A549 (cell line): ENCODE measurements at regions not wholly inside any gene's neighbourhood (a gene's known extent, or its start where the extent isn't known, plus 50 kb on each side); places are given as distances from the start of the nearest gene placed in this dataset.

Experiments used
- ATAC-seq, 2 experiments: fragments of 200-7000 bp in 1 of 2; fragments of >200 bp in 1 of 2; cut with Nextera tagmentation in 1 of 2; cut with Tn5 transposase in 1 of 2; 3 replicates each; pipeline versions ENCODE4 v1.8.0 to v1.9.1; 2018 to 2020; ENCODE audit warnings: mild to moderate bottlenecking in 1 of 2, moderate library complexity in 1 of 2
- CTCF ChIA-PET: fragments of 300-600 bp; sonication (Branson Sonifier 250); formaldehyde crosslinking; extraction: SDS; loops from one replicate; lab custom pipeline; 2021; ENCODE audit warnings: antibody characterized with exemption, inconsistent platforms; lab: Yijun Ruan, JAX
- POLR2A ChIA-PET: fragments of 350-600 bp; formaldehyde crosslinking; extraction: SDS; loops from one replicate; lab custom pipeline; 2021; ENCODE audit warnings: antibody characterized with exemption, inconsistent platforms; lab: Yijun Ruan, JAX
- DNase-seq, 2 experiments: peaks; one replicate each; pipeline versions ENCODE4 v3.0.0 to v3.0.0-alpha.2; 2011 to 2016; ENCODE audit warnings: low read depth in 1 of 2, low spot score in 1 of 2
- FAIRE-seq: peaks from 2 replicates; lab custom pipeline; 2011; peaks lifted over from hg19 to GRCh38; lab: Jason Lieb, UNC
- H3K27ac ChIP-seq, 2 experiments: fragments of >200 bp; sonication (Bioruptor Twin); formaldehyde crosslinking; 3 replicates each; pipeline ENCODE4 v1.5.1; 2016 to 2017
- H3K4me1 ChIP-seq: fragments of >200 bp; sonication (Bioruptor Twin); formaldehyde crosslinking; 3 replicates; pipeline ENCODE4 v1.6.1; 2016
- H3K4me2 ChIP-seq: fragments of >200 bp; sonication (Bioruptor Twin); formaldehyde crosslinking; 3 replicates; pipeline ENCODE4 v1.6.1; 2016
- H3K4me3 ChIP-seq: fragments of >200 bp; sonication (Bioruptor Twin); formaldehyde crosslinking; 3 replicates; pipeline ENCODE4 v1.5.1; 2016
- H3K9me3 ChIP-seq: fragments of >200 bp; sonication (Bioruptor Twin); formaldehyde crosslinking; 3 replicates; pipeline ENCODE4 v1.6.1; 2016
- CBX2 ChIP-seq: fragments of 200-600 bp; sonication (generic); IDR thresholded peaks from 2 replicates; pipeline ENCODE4 v1.6.1; 2016; ENCODE audit warnings: low read depth, mild to moderate bottlenecking, borderline replicate concordance
- CBX8 ChIP-seq: fragments of 200-600 bp; sonication (generic); IDR thresholded peaks from 2 replicates; pipeline ENCODE4 v1.6.1; 2016
- CEBPB ChIP-seq, 2 experiments: fragments of >200 bp in 1 of 2; sonication (Bioruptor Twin) in 1 of 2; formaldehyde crosslinking in 1 of 2; IDR thresholded peaks; 2 replicates each; pipeline ENCODE4 v1.6.1; 2012 to 2016
- CHD2 ChIP-seq: fragments of 150-350 bp; IDR thresholded peaks from 2 replicates; pipeline ENCODE4 v1.6.1; 2014; ENCODE audit warnings: low read length; ENCODE audit not compliant: partially characterized antibody
- EHF ChIP-seq: fragments of 250-450 bp; sonication (Bioruptor Pico); IDR thresholded peaks from 2 replicates; pipeline ENCODE4 v1.5.0; 2020; ENCODE audit warnings: mild to moderate bottlenecking
- EP300 ChIP-seq, 2 experiments: fragments of >200 bp; sonication (Bioruptor Twin); formaldehyde crosslinking; IDR thresholded peaks; 2 replicates in 1 of 2; 3 replicates in 1 of 2; pipeline ENCODE4 v1.6.1; 2016 to 2017
- ESRRA ChIP-seq: fragments of 150-350 bp; IDR thresholded peaks from 2 replicates; pipeline ENCODE4 v1.6.1; 2014; ENCODE audit warnings: mild to moderate bottlenecking, low read length, borderline replicate concordance
- FOSB ChIP-seq: fragments of 250-450 bp; sonication (Bioruptor Pico); IDR thresholded peaks from 2 replicates; pipeline ENCODE4 v1.5.0; 2020; ENCODE audit warnings: mild to moderate bottlenecking, moderate library complexity
- FOSL2 ChIP-seq, 2 experiments: fragments of 450-650 bp in 1 of 2; fragments of >200 bp in 1 of 2; sonication (Bioruptor Twin) in 1 of 2; formaldehyde crosslinking; IDR thresholded peaks; 2 replicates each; pipeline versions ENCODE4 v1.5.0 to v1.6.1; 2016 to 2020; ENCODE audit warnings: mild to moderate bottlenecking in 1 of 2, moderate library complexity in 1 of 2
- FOXS1 ChIP-seq: fragments of 250-450 bp; sonication (Bioruptor Pico); IDR thresholded peaks from 2 replicates; pipeline ENCODE4 v1.5.0; 2020; ENCODE audit warnings: mild to moderate bottlenecking, moderate library complexity
- GATA3 ChIP-seq: IDR thresholded peaks from 2 replicates; pipeline ENCODE4 v1.6.1; 2012; ENCODE audit warnings: borderline replicate concordance
- HOXA7 ChIP-seq: fragments of 250-450 bp; sonication (Bioruptor Pico); IDR thresholded peaks from 2 replicates; pipeline ENCODE4 v1.5.0; 2020; ENCODE audit warnings: mild to moderate bottlenecking, moderate library complexity
- HOXB13 ChIP-seq: fragments of 250-450 bp; sonication (Bioruptor Pico); IDR thresholded peaks from 2 replicates; pipeline ENCODE4 v1.5.0; 2020; ENCODE audit warnings: low read depth, mild to moderate bottlenecking, moderate library complexity
- HOXB5 ChIP-seq: fragments of 250-450 bp; sonication (Bioruptor Pico); IDR thresholded peaks from 2 replicates; pipeline ENCODE4 v1.5.0; 2020; ENCODE audit warnings: mild to moderate bottlenecking, moderate library complexity
- JUNB ChIP-seq: fragments of >200 bp; sonication (Bioruptor Twin); formaldehyde crosslinking; IDR thresholded peaks from 2 replicates; pipeline ENCODE4 v1.6.1; 2016
- KDM1A ChIP-seq: fragments of 200-600 bp; sonication (generic); IDR thresholded peaks from 2 replicates; pipeline ENCODE4 v1.6.1; 2016; ENCODE audit warnings: low read depth, mild to moderate bottlenecking
- MAFK ChIP-seq: fragments of 450-650 bp; IDR thresholded peaks from 2 replicates; pipeline ENCODE4 v1.6.1; 2014; ENCODE audit not compliant: partially characterized antibody
- MYC ChIP-seq: IDR thresholded peaks from 2 replicates; pipeline ENCODE4 v1.6.1; 2012; ENCODE audit warnings: mild to moderate bottlenecking, inconsistent platforms, low read length, improper control_type of control experiment, borderline replicate concordance
- NFE2L2 ChIP-seq: fragments of 150-350 bp; conservative IDR thresholded peaks from 2 replicates; pipeline ENCODE4 v1.6.1; 2014; ENCODE audit warnings: low read length
- NPAS2 ChIP-seq: fragments of 250-450 bp; sonication (Bioruptor Pico); IDR thresholded peaks from 2 replicates; pipeline ENCODE4 v1.8.0; 2022; ENCODE audit warnings: mild to moderate bottlenecking, moderate library complexity, borderline replicate concordance
- NR3C1 ChIP-seq: fragments of >200 bp; sonication (Bioruptor Twin); formaldehyde crosslinking; IDR thresholded peaks from 3 replicates; pipeline ENCODE4 v1.6.1; 2017
- POLR2A ChIP-seq: IDR thresholded peaks from 2 replicates; pipeline ENCODE4 v1.6.1; 2012; ENCODE audit warnings: mild to moderate bottlenecking, low read length
- POLR2AphosphoS2 ChIP-seq: conservative IDR thresholded peaks from 2 replicates; pipeline ENCODE4 v1.6.1; 2012; ENCODE audit warnings: low read length, improper control_type of control experiment, inconsistent platforms
- RAD21 ChIP-seq, 2 experiments: fragments of >200 bp in 1 of 2; sonication (Bioruptor Twin) in 1 of 2; formaldehyde crosslinking in 1 of 2; IDR thresholded peaks in 1 of 2; conservative IDR thresholded peaks in 1 of 2; 2 replicates in 1 of 2; 3 replicates in 1 of 2; pipeline ENCODE4 v1.6.1; 2012 to 2018; ENCODE audit warnings: inconsistent platforms in 1 of 2
- RFX5 ChIP-seq: fragments of 450-650 bp; IDR thresholded peaks from 2 replicates; pipeline ENCODE4 v1.7.1; 2014; ENCODE audit warnings: antibody characterized with exemption, mild to moderate bottlenecking, moderate library complexity
- RNF2 ChIP-seq: fragments of 200-600 bp; sonication (generic); IDR thresholded peaks from 2 replicates; pipeline ENCODE4 v1.6.1; 2016; ENCODE audit warnings: low read depth, mild to moderate bottlenecking, antibody characterized with exemption, moderate library complexity, borderline replicate concordance
- TFCP2L1 ChIP-seq: fragments of 250-450 bp; sonication (Bioruptor Pico); IDR thresholded peaks from 2 replicates; pipeline ENCODE4 v1.5.0; 2021; ENCODE audit warnings: mild to moderate bottlenecking
- ZC3H11A ChIP-seq: fragments of 450-650 bp; IDR thresholded peaks from 2 replicates; pipeline ENCODE4 v1.6.1; 2014; ENCODE audit warnings: antibody characterized with exemption, mild to moderate bottlenecking
- ZFP36 ChIP-seq: fragments of 450-650 bp; IDR thresholded peaks from 2 replicates; pipeline ENCODE4 v1.6.1; 2014; ENCODE audit warnings: borderline replicate concordance; ENCODE audit not compliant: partially characterized antibody
- WGBS: methylation state at CpG from one replicate; pipeline ENCODE4 v1.1.6; 2017; ENCODE audit errors: missing lambda C conversion rate; 5-methylcytosine and 5-hydroxymethylcytosine counted together
- TF ChIP-seq, protein P1 (sequence below): fragments of 250-450 bp; sonication (Bioruptor Pico); IDR thresholded peaks from 2 replicates; pipeline ENCODE4 v1.5.0; 2020; ENCODE audit warnings: low read depth, mild to moderate bottlenecking, moderate library complexity
- TF ChIP-seq, protein P2 (sequence below): IDR thresholded peaks from 2 replicates; pipeline ENCODE4 v1.6.1; 2012; ENCODE audit warnings: low read depth, borderline replicate concordance

DNA sequence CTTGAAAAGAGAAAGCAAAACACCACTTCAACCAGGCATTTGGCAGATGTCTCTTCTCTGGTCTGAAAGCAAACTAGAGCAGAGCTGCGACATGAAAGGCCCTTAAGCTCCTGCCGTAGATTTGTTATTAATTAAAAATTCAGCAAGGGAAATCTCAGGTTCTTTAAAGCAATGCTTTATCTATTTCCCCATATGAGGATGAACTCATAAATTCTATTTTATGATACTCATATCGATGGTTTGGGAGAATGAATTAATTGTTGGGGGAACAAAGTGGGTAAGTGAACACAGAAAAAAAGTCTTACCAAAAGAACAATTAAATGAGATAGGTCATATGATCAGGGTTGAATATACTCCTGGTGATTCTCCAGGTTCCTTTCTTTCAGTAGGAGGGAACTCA, 464.7 kb upstream of the SLC35B3 start:
- no peak for FAIRE-seq
- CTCF ChIA-PET: interaction anchor here (1.0 kb wide), 1 partner anchor 10 kb away, joined by 3 read pairs; no protein-coding TSS in a partner anchor
- Histone ChIP-seq H3K4me2 (no peak overlapping the region), H3K27ac (no peak overlapping the region), H3K4me1 (no peaks in the 10 kb centered on the region), H3K9me3 (no peaks in the 10 kb centered on the region), H3K4me3 (no peak overlapping the region)
- WGBS: 53% methylated on average over 3 of the region's 3 CpGs
- DNase-seq: no peak
- ATAC-seq: no peak
- POLR2A ChIA-PET: no interaction called here
- TF ChIP-seq, protein P1, sequence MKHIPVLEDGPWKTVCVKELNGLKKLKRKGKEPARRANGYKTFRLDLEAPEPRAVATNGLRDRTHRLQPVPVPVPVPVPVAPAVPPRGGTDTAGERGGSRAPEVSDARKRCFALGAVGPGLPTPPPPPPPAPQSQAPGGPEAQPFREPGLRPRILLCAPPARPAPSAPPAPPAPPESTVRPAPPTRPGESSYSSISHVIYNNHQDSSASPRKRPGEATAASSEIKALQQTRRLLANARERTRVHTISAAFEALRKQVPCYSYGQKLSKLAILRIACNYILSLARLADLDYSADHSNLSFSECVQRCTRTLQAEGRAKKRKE (CRISPR knock-in tag): no peak
- no peak for TF ChIP-seq ESRRA
- no peak for TF ChIP-seq RNF2
- no peak for TF ChIP-seq NR3C1
- TF ChIP-seq ZC3H11A: no peak
- TF ChIP-seq, protein P2, sequence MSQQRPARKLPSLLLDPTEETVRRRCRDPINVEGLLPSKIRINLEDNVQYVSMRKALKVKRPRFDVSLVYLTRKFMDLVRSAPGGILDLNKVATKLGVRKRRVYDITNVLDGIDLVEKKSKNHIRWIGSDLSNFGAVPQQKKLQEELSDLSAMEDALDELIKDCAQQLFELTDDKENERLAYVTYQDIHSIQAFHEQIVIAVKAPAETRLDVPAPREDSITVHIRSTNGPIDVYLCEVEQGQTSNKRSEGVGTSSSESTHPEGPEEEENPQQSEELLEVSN: no peak
- no peak for TF ChIP-seq RAD21 (conservative IDR thresholded peaks at IDR 0.05 in 1 of 2, IDR thresholded peaks at IDR 0.05 in 1 of 2)
- TF ChIP-seq ZFP36: no peak
- TF ChIP-seq NFE2L2: no peak
- TF ChIP-seq CBX2: no peak
- no peak for TF ChIP-seq GATA3
- TF ChIP-seq EHF (CRISPR knock-in tag): no peak
- TF ChIP-seq FOXS1 (CRISPR knock-in tag): no peak
- TF ChIP-seq CEBPB (IDR thresholded peaks at IDR 0.05): no peak
- no peak for TF ChIP-seq EP300 (IDR thresholded peaks at IDR 0.05)
- no peak for TF ChIP-seq POLR2AphosphoS2
- TF ChIP-seq RFX5: no peak
- TF ChIP-seq CBX8: no peak
- no peak for TF ChIP-seq NPAS2 (CRISPR knock-in tag)
- TF ChIP-seq, all 56 proteins: peak for 0

DNA sequence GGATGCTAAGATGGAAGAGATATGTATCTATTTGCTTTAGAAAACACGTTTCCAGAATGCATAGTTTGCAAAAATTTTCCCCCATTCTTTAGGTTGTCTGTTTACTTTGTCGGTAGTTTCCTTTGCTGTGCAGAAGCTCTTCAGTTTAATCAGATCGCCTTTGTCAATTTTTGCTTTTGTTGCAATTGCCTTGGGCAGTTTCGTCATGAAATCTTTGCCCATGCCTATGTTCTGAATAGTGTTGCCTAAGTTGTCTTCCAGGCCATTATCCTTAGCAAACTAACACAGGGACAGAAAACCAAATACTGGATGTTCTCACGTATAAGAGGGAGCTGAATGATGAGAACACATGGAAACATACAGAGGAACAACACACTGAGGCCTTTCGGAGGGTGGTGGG, 454.2 kb upstream of the SLC35B3 start:
- no peak for ATAC-seq
- DNase-seq: no peak
- TF ChIP-seq FOSB (no peak), CHD2 (no peak), HOXA7 (no peak), TFCP2L1 (no peak), HOXB5 (CRISPR knock-in tag) (no peak), MAFK (no peak), RNF2 (no peak), GATA3 (no peak), CBX8 (no peak), FOSL2 (IDR thresholded peaks at IDR 0.05) (no peak), FOSL2 (CRISPR knock-in tag; IDR thresholded peaks at IDR 0.05) (no peak), POLR2A (no peak), FOXS1 (CRISPR knock-in tag) (no peak), HOXB13 (no peak), KDM1A (no peak), MYC (no peak), JUNB (no peak)
- TF ChIP-seq, protein P1 (CRISPR knock-in tag): no peak
- no peaks in the 10 kb centered on the region for H3K9me3 ChIP-seq
- H3K4me3 ChIP-seq: no peak overlapping the region
- no peaks in the 10 kb centered on the region for H3K4me1 ChIP-seq
- no peak overlapping the region for H3K4me2 ChIP-seq
- WGBS: 35% methylated on average over 6 of the region's 6 CpGs
- FAIRE-seq: no peak
- no peak overlapping the region for H3K27ac ChIP-seq
- CTCF ChIA-PET: interaction anchor here (1.0 to 1.4 kb wide), 3 partner anchors 183 to 390 kb away, joined by 3 to 8 read pairs (median 3); no protein-coding TSS in a partner anchor
- POLR2A ChIA-PET: no interaction called here
